ENCODE measurements at regions not wholly inside any gene's neighbourhood (a gene's known extent, or its start where the extent isn't known, plus 50 kb on each side); places are given as distances from the start of the nearest gene placed in this dataset.

GRCh38 chr2:126831234-126832005 is 67.3 kb upstream of the TEX51 start:
- no peak for DNase-seq

GRCh38 chr2:126832014-126832413 is 66.7 kb upstream of the TEX51 start:
- DNase-seq: no peak

GRCh38 chr2:126832757-126833156 is 65.9 kb upstream of the TEX51 start:
- DNase-seq: no peak

- no peak for DNase-seq
Observed at GRCh38 chr2:126834006-126834659, 64.6 kb upstream of the TEX51 start.

- no peak for DNase-seq
Observed at GRCh38 chr2:126835261-126835660, 63.4 kb upstream of the TEX51 start.

DNA sequence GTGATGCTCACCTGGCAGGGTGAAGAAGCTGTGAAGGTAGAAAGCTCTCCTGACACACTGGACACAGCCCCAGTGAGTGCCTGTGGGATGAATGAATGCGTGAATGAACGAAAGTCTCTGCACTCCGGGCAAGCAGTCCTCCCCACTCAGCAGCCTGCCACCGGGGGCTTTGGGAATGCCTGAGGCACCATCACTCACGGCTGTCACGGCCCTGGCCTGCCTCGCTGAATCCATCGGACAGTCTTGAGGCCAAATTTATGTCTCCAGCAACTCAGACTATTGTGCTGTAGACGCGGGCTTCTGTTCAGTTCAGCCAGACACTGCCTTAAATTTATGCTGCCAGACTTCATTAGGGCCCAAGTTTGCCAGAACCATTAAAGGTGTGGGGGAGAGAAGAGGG is 62.9 kb upstream of the TEX51 start:
- no peak for DNase-seq

DNA sequence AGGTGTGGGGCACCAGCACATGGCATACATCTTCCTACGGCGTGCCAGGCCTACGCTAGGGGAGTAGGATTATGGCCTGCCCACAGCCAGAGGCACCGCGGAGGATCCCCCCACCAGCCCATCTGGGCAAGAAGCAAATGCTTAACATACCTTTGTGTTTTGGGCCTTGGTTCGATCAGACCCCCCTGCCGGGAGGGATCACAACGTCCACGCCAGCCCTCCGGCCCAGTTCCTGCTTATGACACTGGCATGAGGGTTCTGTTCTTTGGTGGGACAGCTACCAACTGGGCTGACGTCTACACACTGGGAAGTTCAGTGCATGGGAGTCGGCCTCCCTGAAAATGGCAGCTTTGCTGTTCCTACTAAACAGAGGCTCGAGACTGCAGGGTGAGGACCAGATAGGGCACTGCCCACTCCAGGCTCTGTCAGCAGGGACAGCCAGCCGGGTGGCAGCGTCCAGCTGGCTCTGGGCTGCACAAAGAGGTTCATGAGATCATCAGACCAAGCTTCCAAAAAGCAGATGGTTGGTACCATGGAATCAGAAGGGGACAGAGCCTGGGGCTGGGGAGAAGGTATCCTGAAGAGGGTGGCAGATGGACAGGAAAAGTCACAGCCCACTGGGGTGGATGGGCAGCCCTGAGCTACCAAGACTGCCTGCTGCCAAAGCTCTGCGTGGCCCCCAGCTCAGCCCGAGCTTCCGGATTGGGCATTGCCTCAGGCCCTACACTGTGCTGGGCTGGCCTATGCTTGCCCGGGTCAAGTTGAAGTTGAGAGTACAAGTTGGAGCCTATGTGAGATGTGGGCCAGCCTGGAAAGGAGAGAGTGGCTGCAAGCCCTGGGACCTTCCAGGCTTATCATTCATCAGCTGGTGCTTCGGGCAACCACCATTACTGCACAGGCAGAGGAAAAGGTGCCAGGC is 61.7 kb upstream of the TEX51 start:
- no peak for DNase-seq

GRCh38 chr2:126837966-126838715 is 60.5 kb upstream of the TEX51 start:
- no peak for DNase-seq

- no peak for DNase-seq
Observed at GRCh38 chr2:126838716-126838985, 60.0 kb upstream of the TEX51 start.

- no peak for DNase-seq
Observed at GRCh38 chr2:126839796-126840195, 58.9 kb upstream of the TEX51 start.

GRCh38 chr2:126843081-126843480 is 55.6 kb upstream of the TEX51 start:
- no peak for DNase-seq

- DNase-seq: no peak
Observed at GRCh38 chr2:126846241-126846640, 52.4 kb upstream of the TEX51 start.

Data from NCI-H2227 treated with DMSO at 0.1 percent for 48 hours (cell line).